ENCODE measurements at regions not wholly inside any gene's neighbourhood (a gene's known extent, or its start where the extent isn't known, plus 50 kb on each side); places are given as distances from the start of the nearest gene placed in this dataset.

GRCh38 chr16:65294708-65295107 is 172.8 kb upstream of the CDH11 start:
- Histone ChIP-seq H3K27me3 (replicated peaks in 1 of 4; ENCODE audit: control insufficient read depth in 3 of 4, extremely low read depth in 1 of 4, insufficient read depth in 3 of 4, low read length in 3 of 4) (no peaks in the 10 kb centered on the region), H3K4me1 (replicated peaks in 1 of 4; ENCODE audit: control insufficient read depth in 3 of 4, insufficient read depth in 4 of 4, low read length in 3 of 4) (peaks cover 0 to 6% (median 2%) of the 10 kb centered on the region in 4 experiments; a peak in 3 of 7 replicates), H3K9me3 (ENCODE audit: insufficient read depth in 2 of 2, low read depth in 1 of 2, low read length in 1 of 2) (no peaks in the 10 kb centered on the region), H4K5ac (ENCODE audit: insufficient read length, low read depth, low read length) (no peak overlapping the region), H2AFZ (ENCODE audit: low read length) (no peak overlapping the region), H2BK20ac (ENCODE audit: low read length) (no peak overlapping the region), H3K56ac (replicated peaks; ENCODE audit: insufficient read length, low read depth, low read length) (no peak overlapping the region), H2AK5ac (ENCODE audit: low read depth, low read length) (no peak overlapping the region), H3K14ac (ENCODE audit: insufficient read length) (no peak overlapping the region), H4K20me1 (replicated peaks in 1 of 2; ENCODE audit: control insufficient read depth in 1 of 2, insufficient read depth in 2 of 2, low read length in 2 of 2) (no peaks in the 10 kb centered on the region), H3K9ac (replicated peaks in 1 of 4; ENCODE audit: extremely low read depth in 1 of 4, low read depth in 3 of 4, low read length in 3 of 4) (no peak overlapping the region), H3K79me2 (ENCODE audit: control insufficient read depth in 1 of 2, insufficient read depth in 2 of 2, low read length in 2 of 2) (no peaks in the 10 kb centered on the region), H3K4ac (replicated peaks; ENCODE audit: insufficient read length, low read depth, low read length) (no peak overlapping the region), H2BK120ac (replicated peaks; ENCODE audit: low read depth, low read length) (no peak overlapping the region), H3K18ac (ENCODE audit: extremely low read depth, low read length) (no peak overlapping the region), H2BK12ac (ENCODE audit: low read depth, low read length) (no peak overlapping the region), H3K27ac (ENCODE audit: low read depth, low read length) (no peak overlapping the region), H3K23ac (ENCODE audit: insufficient read length) (no peak overlapping the region), H3K4me3 (ENCODE audit: extremely low read depth in 1 of 4, insufficient read depth in 2 of 4, low read depth in 3 of 4, low read length in 4 of 4) (no peak overlapping the region; a peak in 1 of 8 replicates), H3K4me2 (ENCODE audit: insufficient read depth in 1 of 2, low read depth in 2 of 2, low read length in 2 of 2) (no peak overlapping the region), H4K8ac (ENCODE audit: extremely low read depth, insufficient read depth, low read length) (no peak overlapping the region), H3K79me1 (ENCODE audit: low read depth, low read length) (no peaks in the 10 kb centered on the region), H2BK15ac (ENCODE audit: low read length) (no peak overlapping the region), H2BK5ac (ENCODE audit: low read depth, low read length) (no peak overlapping the region), H4K91ac (replicated peaks; ENCODE audit: insufficient read length, low read length) (no peak overlapping the region), H3K36me3 (ENCODE audit: control insufficient read depth in 2 of 4, insufficient read depth in 4 of 4, low read length in 3 of 4) (no peaks in the 10 kb centered on the region), H3K23me2 (ENCODE audit: low read depth, low read length) (no peaks in the 10 kb centered on the region; the same call in 1 of the 2 replicates)
- TF ChIP-seq GTF2F1 (IDR thresholded peaks at IDR 0.05; ENCODE audit: borderline replicate concordance, low read depth, low read length) (no peak), POLR2A (IDR thresholded peaks at IDR 0.05; ENCODE audit: control extremely low read depth in 1 of 2, low read depth in 2 of 2, low read length in 2 of 2) (no peak), HDAC6 (IDR thresholded peaks at IDR 0.05; ENCODE audit: low read depth, low read length) (no peak), JUN (IDR thresholded peaks at IDR 0.05; ENCODE audit: low read depth, low read length) (no peak), HDAC2 (IDR thresholded peaks at IDR 0.05; ENCODE audit: borderline replicate concordance in 1 of 2, low read depth in 2 of 2, low read length in 2 of 2) (no peak)
- WGBS, 2 experiments (ENCODE audit: extremely low coverage in 1 of 2, insufficient coverage in 1 of 2, insufficient read length in 1 of 2, insufficient replicate concordance in 2 of 2, low coverage in 1 of 2, low lambda C conversion rate in 2 of 2, missing lambda C conversion rate in 1 of 2) = 86% methylated on average over 2 of the region's 2 CpGs; no CpG with 5 or more reads in 1 of the 2 experiments
- DNase-seq (ENCODE audit: low read depth in 1 of 2, low spot score in 2 of 2) (no peak), FAIRE-seq (no peak)
- ChIA-PET CTCF (ENCODE audit: partially characterized antibody) (interaction anchor here (0.7 to 1.0 kb wide), 2 partner anchors 90 to 136 kb away, joined by 3 read pairs; no protein-coding TSS in a partner anchor), POLR2A (ENCODE audit: partially characterized antibody) (no interaction called here)

All from H1 (cell line).